GM21528 (cell line): ENCODE measurements at regions not wholly inside any gene's neighbourhood (a gene's known extent, or its start where the extent isn't known, plus 50 kb on each side); places are given as distances from the start of the nearest gene placed in this dataset.

Experiments used
- ATAC-seq: cut with Tn5 transposase; IDR thresholded peaks from one replicate; pipeline ENCODE4 v1.9.1; 2021; ENCODE audit warnings: mild to moderate bottlenecking, moderate library complexity; ENCODE audit not compliant: unreplicated experiment, low FRiP score

- ATAC-seq, result peak; percentile 77
Observed at GRCh38 chr9:1460143-1460769, 410.1 kb downstream of the DMRT2 start.

GRCh38 chr9:1461812-1462211, 411.7 kb downstream of the DMRT2 start:
- no peak for ATAC-seq

- ATAC-seq, result no peak
Observed at GRCh38 chr9:1462626-1463308, 412.6 kb downstream of the DMRT2 start.

- ATAC-seq, result peak; percentile 84
Observed at GRCh38 chr9:1469996-1470395, 419.8 kb downstream of the DMRT2 start.

GRCh38 chr9:1473956-1474634, 423.9 kb downstream of the DMRT2 start:
- ATAC-seq, result no peak

GRCh38 chr9:1474671-1475070, 424.5 kb downstream of the DMRT2 start:
- ATAC-seq, result no peak

GRCh38 chr9:1490341-1491232, 440.4 kb downstream of the DMRT2 start:
- peak; percentile 73 for ATAC-seq

GRCh38 chr9:1492156-1492555, 442.0 kb downstream of the DMRT2 start:
- ATAC-seq, result no peak

- no peak for ATAC-seq
Observed at GRCh38 chr9:1495282-1496030, 445.3 kb downstream of the DMRT2 start.

GRCh38 chr9:1505489-1505888, 455.3 kb downstream of the DMRT2 start:
- no peak for ATAC-seq

- ATAC-seq, result no peak
Observed at GRCh38 chr9:1510712-1511111, 460.6 kb downstream of the DMRT2 start.

GRCh38 chr9:1513105-1513504, 462.9 kb downstream of the DMRT2 start:
- ATAC-seq, result no peak

GRCh38 chr9:1514250-1514649, 464.1 kb downstream of the DMRT2 start:
- ATAC-seq, result no peak

GRCh38 chr9:1514776-1515363, 464.7 kb downstream of the DMRT2 start:
- no peak for ATAC-seq

GRCh38 chr9:1515557-1515956, 465.4 kb downstream of the DMRT2 start:
- ATAC-seq, result no peak

GRCh38 chr9:1521547-1521946, 471.4 kb downstream of the DMRT2 start:
- no peak for ATAC-seq

- ATAC-seq, result peak; percentile 69
Observed at GRCh38 chr9:1522219-1522767, 472.1 kb downstream of the DMRT2 start.

GRCh38 chr9:1528456-1528855, 478.3 kb downstream of the DMRT2 start:
- ATAC-seq, result no peak

- ATAC-seq, result no peak
Observed at GRCh38 chr9:1530696-1531095, 480.5 kb downstream of the DMRT2 start.
